Left hindlimb (tissue), 1 donor: ENCODE measurements at regions not wholly inside any gene's neighbourhood (a gene's known extent, or its start where the extent isn't known, plus 50 kb on each side); places are given as distances from the start of the nearest gene placed in this dataset.

ENCODE experiments used
- DNase-seq: peaks from one replicate; pipeline ENCODE4 v3.0.0-alpha.2; 2018

GRCh38 chr16:61596655-61597054 lies 439.6 kb downstream of the CDH8 start:
- DNase-seq: no peak

- DNase-seq: no peak
Observed at GRCh38 chr16:61595605-61596004, 440.6 kb downstream of the CDH8 start.

- DNase-seq: no peak
Observed at GRCh38 chr16:61590577-61590976, 445.7 kb downstream of the CDH8 start.

- no peak for DNase-seq
Observed at GRCh38 chr16:61587526-61587925, 448.7 kb downstream of the CDH8 start.

- no peak for DNase-seq
Observed at GRCh38 chr16:61581417-61582046, 454.7 kb downstream of the CDH8 start.

GRCh38 chr16:61580579-61580978 lies 455.7 kb downstream of the CDH8 start:
- DNase-seq: no peak

GRCh38 chr16:61579195-61579594 lies 457.0 kb downstream of the CDH8 start:
- DNase-seq: no peak

- DNase-seq: no peak
Observed at GRCh38 chr16:61576476-61576875, 459.8 kb downstream of the CDH8 start.

- no peak for DNase-seq
Observed at GRCh38 chr16:61575617-61576016, 460.6 kb downstream of the CDH8 start.

GRCh38 chr16:61569028-61569427 lies 467.2 kb downstream of the CDH8 start:
- DNase-seq: no peak

- no peak for DNase-seq
Observed at GRCh38 chr16:61564716-61565115, 471.5 kb downstream of the CDH8 start.

- no peak for DNase-seq
Observed at GRCh38 chr16:61555718-61556441, 480.4 kb downstream of the CDH8 start.

- no peak for DNase-seq
Observed at GRCh38 chr16:61549327-61549726, 486.9 kb downstream of the CDH8 start.

- no peak for DNase-seq
Observed at GRCh38 chr16:61547626-61548025, 488.6 kb downstream of the CDH8 start.

GRCh38 chr16:61544165-61544564 lies 492.1 kb downstream of the CDH8 start:
- DNase-seq: no peak

- no peak for DNase-seq
Observed at GRCh38 chr16:61540216-61540615, 496.0 kb downstream of the CDH8 start.

GRCh38 chr16:61530697-61531096 lies 505.5 kb downstream of the CDH8 start:
- DNase-seq: no peak

GRCh38 chr16:61500851-61501250 lies 535.4 kb downstream of the CDH8 start:
- DNase-seq: no peak

- DNase-seq: no peak
Observed at GRCh38 chr16:61480250-61480649, 556.0 kb downstream of the CDH8 start.

- no peak for DNase-seq
Observed at GRCh38 chr16:61471737-61472136, 564.5 kb downstream of the CDH8 start.

- no peak for DNase-seq
Observed at GRCh38 chr16:61471023-61471422, 565.2 kb downstream of the CDH8 start.

GRCh38 chr16:61465285-61465684 lies 571.0 kb downstream of the CDH8 start:
- no peak for DNase-seq

- DNase-seq: no peak
Observed at GRCh38 chr16:61460020-61460419, 576.2 kb downstream of the CDH8 start.

GRCh38 chr16:61435346-61435745 lies 600.9 kb downstream of the CDH8 start:
- DNase-seq: no peak

- no peak for DNase-seq
Observed at GRCh38 chr16:61432421-61432820, 603.8 kb downstream of the CDH8 start.
